ENCODE measurements at regions not wholly inside any gene's neighbourhood (a gene's known extent, or its start where the extent isn't known, plus 50 kb on each side); places are given as distances from the start of the nearest gene placed in this dataset.
A peak's percentile ranks its signal among the peaks of the same experiment; 100 is the strongest.

- no peaks in the 10 kb centered on the region for H3K9me2 ChIP-seq (replicated peaks; ENCODE audit: insufficient read depth, low read length)
- H3K4me1 ChIP-seq (ENCODE audit: low read length) = peaks cover 12% of the 10 kb centered on the region
- H2AFZ ChIP-seq (ENCODE audit: low read length) = no peak overlapping the region
- no peak overlapping the region for H3K4me3 ChIP-seq (ENCODE audit: low read length)
- no peak overlapping the region for H3K9ac ChIP-seq (ENCODE audit: low read length)
- DNase-seq = peak; percentile 23
- H3K27me3 ChIP-seq (replicated peaks; ENCODE audit: insufficient read depth, low read length) = no peaks in the 10 kb centered on the region
- no peaks in the 10 kb centered on the region for H3K36me3 ChIP-seq (replicated peaks; ENCODE audit: insufficient read depth, low read length)
- peak overlapping the region; percentile 55 for H3K4me2 ChIP-seq (ENCODE audit: low read depth, low read length)
- peak overlapping the region; percentile 73; the same call in 1 of the 2 replicates for H3K27ac ChIP-seq (ENCODE audit: low read length)
- no peaks in the 10 kb centered on the region for H4K20me1 ChIP-seq (ENCODE audit: insufficient read depth, low read length)
- no peak for TF ChIP-seq EZH2 (optimal IDR thresholded peaks at IDR 0.05; ENCODE audit: low read depth, low read length)
- no peak for TF ChIP-seq EZH2phosphoT487 (IDR thresholded peaks at IDR 0.05; ENCODE audit: low read length)
- TF ChIP-seq CTCF (IDR thresholded peaks at IDR 0.05; ENCODE audit: low read length) = no peak
- H3F3A ChIP-seq (ENCODE audit: insufficient read depth, low read length) = peaks cover 10% of the 10 kb centered on the region; the same call in 1 of the 2 replicates
- no peaks in the 10 kb centered on the region for H3K9me3 ChIP-seq (replicated peaks; ENCODE audit: insufficient read depth, low read length)
- no peaks in the 10 kb centered on the region for H3K79me2 ChIP-seq (ENCODE audit: low read length)
Measured at GRCh38 chr6:145147559-145147958, 587.8 kb downstream of the EPM2A start.

- H3K4me1 ChIP-seq (ENCODE audit: low read length) = peaks cover 12% of the 10 kb centered on the region
Measured at GRCh38 chr6:145147981-145148749, 587.2 kb downstream of the EPM2A start.

GRCh38 chr6:145148776-145149175 is 586.5 kb downstream of the EPM2A start:
- DNase-seq = peak; percentile 5
- Histone ChIP-seq H3K27ac (ENCODE audit: low read length) (peak overlapping the region; percentile 73; the same call in 1 of the 2 replicates), H4K20me1 (ENCODE audit: insufficient read depth, low read length) (no peaks in the 10 kb centered on the region), H3K79me2 (ENCODE audit: low read length) (no peaks in the 10 kb centered on the region), H3K36me3 (replicated peaks; ENCODE audit: insufficient read depth, low read length) (no peaks in the 10 kb centered on the region), H3K4me1 (ENCODE audit: low read length) (peaks cover 12% of the 10 kb centered on the region), H3K9me2 (replicated peaks; ENCODE audit: insufficient read depth, low read length) (no peaks in the 10 kb centered on the region), H2AFZ (ENCODE audit: low read length) (0 out of 2 replicates have a peak overlapping the region, but pooled peaks have one; percentile 25), H3K27me3 (replicated peaks; ENCODE audit: insufficient read depth, low read length) (no peaks in the 10 kb centered on the region), H3F3A (ENCODE audit: insufficient read depth, low read length) (peaks cover 10% of the 10 kb centered on the region; the same call in 1 of the 2 replicates), H3K4me2 (ENCODE audit: low read depth, low read length) (peak overlapping the region; percentile 55; the same call in 1 of the 2 replicates), H3K9ac (ENCODE audit: low read length) (no peak overlapping the region), H3K9me3 (replicated peaks; ENCODE audit: insufficient read depth, low read length) (no peaks in the 10 kb centered on the region), H3K4me3 (ENCODE audit: low read length) (no peak overlapping the region)
- TF ChIP-seq CTCF (IDR thresholded peaks at IDR 0.05; ENCODE audit: low read length) = no peak
- TF ChIP-seq EZH2 (optimal IDR thresholded peaks at IDR 0.05; ENCODE audit: low read depth, low read length) = no peak
- no peak for TF ChIP-seq EZH2phosphoT487 (IDR thresholded peaks at IDR 0.05; ENCODE audit: low read length)

More at GRCh38 chr6:145147981-145148749, 587.2 kb downstream of the EPM2A start:
- DNase-seq = peak; percentile 81
- no peak overlapping the region for H3K4me3 ChIP-seq (ENCODE audit: low read length)
- H2AFZ ChIP-seq (ENCODE audit: low read length) = no peak overlapping the region
- no peaks in the 10 kb centered on the region for H3K9me2 ChIP-seq (replicated peaks; ENCODE audit: insufficient read depth, low read length)
- H4K20me1 ChIP-seq (ENCODE audit: insufficient read depth, low read length) = no peaks in the 10 kb centered on the region
- H3K79me2 ChIP-seq (ENCODE audit: low read length) = no peaks in the 10 kb centered on the region
- peak overlapping the region; percentile 73; the same call in 1 of the 2 replicates for H3K27ac ChIP-seq (ENCODE audit: low read length)
- H3K36me3 ChIP-seq (replicated peaks; ENCODE audit: insufficient read depth, low read length) = no peaks in the 10 kb centered on the region
- H3K27me3 ChIP-seq (replicated peaks; ENCODE audit: insufficient read depth, low read length) = no peaks in the 10 kb centered on the region
- no peaks in the 10 kb centered on the region for H3K9me3 ChIP-seq (replicated peaks; ENCODE audit: insufficient read depth, low read length)
- H3K9ac ChIP-seq (ENCODE audit: low read length) = no peak overlapping the region
- TF ChIP-seq CTCF (IDR thresholded peaks at IDR 0.05; ENCODE audit: low read length) = no peak
- TF ChIP-seq EZH2phosphoT487 (IDR thresholded peaks at IDR 0.05; ENCODE audit: low read length) = no peak
- TF ChIP-seq EZH2 (optimal IDR thresholded peaks at IDR 0.05; ENCODE audit: low read depth, low read length) = no peak
- H3K4me2 ChIP-seq (ENCODE audit: low read depth, low read length) = peak overlapping the region; percentile 55
- H3F3A ChIP-seq (ENCODE audit: insufficient read depth, low read length) = peaks cover 10% of the 10 kb centered on the region; the same call in 1 of the 2 replicates
